Activated naive CD8-positive, alpha-beta T cell (primary cell): ENCODE measurements at regions not wholly inside any gene's neighbourhood (a gene's known extent, or its start where the extent isn't known, plus 50 kb on each side); places are given as distances from the start of the nearest gene placed in this dataset.
A peak's percentile ranks its signal among the peaks of the same experiment; 100 is the strongest.
"Not testable (repeated sequence)": the region's sequence is repeated elsewhere in the genome, so short reads cannot be mapped to it uniquely, and the experiment has no call there.

Experiments used
- H3K27ac Mint-ChIP-seq: one replicate; pipeline ENCODE4 v1.8.0; 2021; ENCODE audit warnings: mixed read lengths
- H3K27me3 Mint-ChIP-seq: one replicate; pipeline ENCODE4 v1.8.0; 2021; ENCODE audit warnings: mixed read lengths
- H3K36me3 Mint-ChIP-seq: one replicate; pipeline ENCODE4 v1.8.0; 2021; ENCODE audit warnings: mixed read lengths
- H3K4me1 Mint-ChIP-seq: one replicate; pipeline ENCODE4 v1.8.0; 2021; ENCODE audit warnings: low read depth, mixed read lengths
- H3K4me3 Mint-ChIP-seq: one replicate; pipeline ENCODE4 v1.8.0; 2021; ENCODE audit warnings: mild to moderate bottlenecking, mixed read lengths
- H3K9me3 Mint-ChIP-seq: one replicate; pipeline ENCODE4 v1.8.0; 2021; ENCODE audit warnings: low read depth, mixed read lengths

DNA sequence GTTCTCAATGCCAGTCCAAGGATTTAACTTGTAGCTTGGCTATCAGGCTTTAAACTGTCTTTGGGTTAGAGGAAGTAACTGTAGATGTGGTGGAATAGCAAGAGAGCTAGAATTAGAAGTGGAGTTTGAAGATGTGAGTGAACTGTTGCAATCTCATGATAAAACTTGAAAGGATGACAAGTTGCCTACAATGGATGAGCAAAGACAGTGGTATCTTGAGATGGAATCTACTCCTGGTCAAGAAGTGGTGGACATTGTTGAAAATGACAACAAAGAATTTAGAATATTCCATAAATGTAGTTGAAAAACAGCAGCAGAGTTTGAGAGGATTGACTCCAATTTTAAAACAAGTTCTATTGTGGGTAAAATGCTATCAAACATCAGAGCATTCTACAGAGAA, 199.0 kb downstream of the DUSP6 start:
- Mint-ChIP-seq H3K4me3 (no peak overlapping the region), H3K27ac (no peak overlapping the region), H3K9me3 (peaks cover 9% of the 10 kb centered on the region), H3K27me3 (no peaks in the 10 kb centered on the region), H3K4me1 (peaks cover 14% of the 10 kb centered on the region), H3K36me3 (peaks cover 4% of the 10 kb centered on the region)

DNA sequence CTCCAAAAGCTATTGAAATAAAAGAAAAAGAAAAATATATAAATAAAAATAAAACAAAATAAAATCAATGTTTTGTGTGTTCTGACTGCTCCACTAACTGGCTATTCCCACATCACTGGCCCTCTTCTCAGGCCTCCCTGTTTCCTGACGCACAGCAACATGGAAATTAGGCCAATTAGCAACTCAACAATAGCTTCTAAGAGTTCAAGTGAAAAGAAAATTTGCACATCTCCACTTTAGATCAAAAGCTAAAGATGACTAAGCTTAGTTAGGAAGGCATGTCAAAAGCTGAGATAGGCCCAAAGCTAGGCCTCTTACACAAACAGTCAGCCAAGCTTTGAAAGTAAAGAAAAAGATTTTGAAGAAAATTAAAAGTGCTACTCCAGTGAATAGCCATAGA, 200.8 kb downstream of the DUSP6 start:
- Mint-ChIP-seq H3K9me3 (peaks cover 9% of the 10 kb centered on the region), H3K27me3 (no peaks in the 10 kb centered on the region), H3K4me1 (peaks cover 3% of the 10 kb centered on the region), H3K36me3 (peaks cover 2% of the 10 kb centered on the region), H3K27ac (no peak overlapping the region), H3K4me3 (no peak overlapping the region)

DNA sequence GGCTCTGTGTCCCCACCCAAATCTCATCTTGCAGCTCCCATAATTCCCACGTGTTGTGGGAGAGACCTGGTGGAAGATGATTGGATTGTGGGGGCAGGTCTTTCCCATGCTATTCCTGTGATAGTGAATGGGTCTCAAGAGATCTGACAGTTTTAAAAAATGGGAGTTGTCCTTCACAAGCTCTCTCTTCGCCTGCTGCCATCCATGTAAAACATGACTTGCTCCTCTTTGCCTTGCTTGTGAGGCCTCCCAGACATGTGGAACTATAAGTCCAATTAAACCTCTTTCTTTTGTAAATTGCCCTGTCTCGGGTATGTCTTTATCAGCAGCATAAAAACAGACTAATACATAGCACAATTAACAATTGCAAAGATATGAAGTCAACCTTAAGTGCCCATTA, 201.5 kb downstream of the DUSP6 start:
- H3K36me3 Mint-ChIP-seq, H3K9me3 Mint-ChIP-seq, H3K4me3 Mint-ChIP-seq, H3K27me3 Mint-ChIP-seq, H3K4me1 Mint-ChIP-seq, H3K27ac Mint-ChIP-seq: not testable (repeated sequence)

DNA sequence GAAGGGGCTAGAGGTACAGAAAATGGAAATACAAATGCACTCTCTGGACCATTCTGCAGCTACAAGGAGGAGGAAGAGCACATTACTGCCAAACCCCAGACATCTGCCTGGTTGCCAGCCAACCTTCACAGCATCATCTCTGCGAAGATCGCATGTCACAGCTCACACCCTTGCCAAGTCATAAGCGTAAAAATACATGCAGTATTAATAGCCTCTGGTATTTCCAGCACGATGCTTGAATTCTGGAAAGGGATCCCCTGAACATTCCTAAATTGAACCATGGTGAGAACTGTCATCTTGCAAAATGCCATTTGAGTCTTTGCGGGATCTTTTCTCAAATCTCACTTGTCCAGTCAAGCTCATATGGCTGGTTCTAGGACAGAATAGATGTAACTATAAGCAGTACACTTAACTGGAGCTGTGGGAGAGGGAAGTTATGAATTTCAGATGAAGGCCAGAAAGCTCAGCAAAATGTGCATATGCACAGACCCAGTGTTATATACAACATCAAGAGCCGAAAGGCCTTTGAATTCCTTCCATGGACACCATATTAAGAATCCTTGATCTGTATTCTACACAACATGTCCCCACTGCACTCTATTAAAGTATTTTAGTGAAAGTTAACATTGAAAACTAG, 211.6 kb downstream of the DUSP6 start:
- H3K36me3 Mint-ChIP-seq, result no peaks in the 10 kb centered on the region
- no peak overlapping the region for H3K27ac Mint-ChIP-seq

DNA sequence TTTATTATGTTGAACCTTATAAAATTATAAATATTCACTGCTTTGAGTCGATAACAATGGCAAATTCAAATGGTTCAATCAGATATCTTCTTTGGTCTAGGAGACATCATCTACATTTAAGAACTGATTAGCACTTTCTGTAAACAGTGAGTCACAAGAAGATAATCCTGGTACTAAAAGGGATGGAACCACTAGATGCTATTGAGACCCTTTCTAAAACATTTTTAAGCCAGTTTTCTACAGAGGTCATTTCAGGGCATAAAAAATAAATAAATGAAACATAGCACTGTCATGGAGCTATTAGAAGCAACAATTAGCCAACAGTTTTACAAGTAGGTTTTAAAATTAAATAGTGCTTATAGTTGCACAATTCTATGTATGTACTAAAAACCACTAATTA, 212.2 kb downstream of the DUSP6 start:
- Mint-ChIP-seq H3K9me3 (no peaks in the 10 kb centered on the region), H3K36me3 (no peaks in the 10 kb centered on the region), H3K4me1 (peaks cover 16% of the 10 kb centered on the region), H3K27me3 (no peaks in the 10 kb centered on the region), H3K4me3 (no peak overlapping the region), H3K27ac (no peak overlapping the region)

More for the DNA sequence above, 211.6 kb downstream of the DUSP6 start:
- no peaks in the 10 kb centered on the region for H3K27me3 Mint-ChIP-seq
- no peaks in the 10 kb centered on the region for H3K9me3 Mint-ChIP-seq
- H3K4me1 Mint-ChIP-seq, result peaks cover 16% of the 10 kb centered on the region
- H3K4me3 Mint-ChIP-seq, result no peak overlapping the region

DNA sequence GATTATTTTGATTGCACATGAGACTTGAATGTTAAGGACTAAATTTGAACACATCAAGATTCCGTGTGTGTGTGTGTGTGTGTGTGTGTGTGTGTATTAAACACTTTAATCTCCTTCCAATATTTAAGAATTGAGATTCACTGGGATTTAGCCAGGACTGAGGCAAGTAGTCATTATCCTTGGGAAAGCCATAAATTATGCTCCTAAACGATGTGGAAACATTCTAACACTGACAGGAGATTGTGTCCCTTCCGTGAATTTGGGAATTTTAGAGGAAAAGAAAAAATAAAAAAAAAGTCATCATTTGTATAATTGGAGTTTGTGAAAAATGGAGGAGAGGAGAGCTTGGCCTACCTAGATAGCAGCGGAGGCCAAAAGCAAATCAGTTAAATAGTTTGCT, 212.9 kb downstream of the DUSP6 start:
- Mint-ChIP-seq H3K36me3 (no peaks in the 10 kb centered on the region), H3K4me1 (peaks cover 16% of the 10 kb centered on the region), H3K27ac (no peak overlapping the region), H3K27me3 (no peaks in the 10 kb centered on the region), H3K9me3 (no peaks in the 10 kb centered on the region), H3K4me3 (no peak overlapping the region)

DNA sequence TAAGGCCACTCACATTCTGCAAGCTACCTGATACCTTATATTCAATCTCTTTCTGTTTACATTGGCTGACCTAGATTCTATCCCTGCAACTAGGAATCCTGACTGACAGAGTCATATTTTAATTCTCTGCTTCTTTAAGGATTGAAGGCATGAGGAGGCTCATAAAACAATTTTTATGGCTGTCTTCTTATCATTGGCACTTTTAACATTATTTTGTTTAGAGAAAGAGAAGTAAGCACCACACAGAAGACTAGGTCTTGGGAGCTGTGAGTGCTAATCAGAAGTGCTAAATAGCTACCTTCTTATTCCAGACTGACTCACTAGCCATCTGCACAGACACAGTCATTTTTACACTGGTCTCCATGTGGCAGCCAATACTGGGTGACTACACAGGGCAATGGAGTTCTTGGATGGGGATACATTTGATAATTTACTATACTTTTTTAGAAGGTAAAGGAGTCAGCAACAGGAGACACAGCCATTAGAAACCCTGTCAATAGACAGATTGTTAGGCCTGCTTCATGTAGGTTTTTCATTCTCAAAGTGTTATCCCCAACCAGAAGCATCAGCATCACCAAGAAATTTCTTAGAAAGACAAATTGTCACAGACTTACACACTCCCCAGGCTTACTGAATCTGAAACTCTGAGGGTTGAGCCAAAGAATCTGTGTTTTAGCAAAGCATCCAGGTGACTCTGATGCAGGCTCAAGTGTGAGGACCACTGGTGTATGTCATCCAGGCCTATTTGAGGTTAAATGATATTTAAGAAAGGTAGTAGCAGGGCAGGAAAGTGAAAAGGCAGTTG, 214.1 kb downstream of the DUSP6 start:
- H3K9me3 Mint-ChIP-seq, result no peaks in the 10 kb centered on the region
- H3K27me3 Mint-ChIP-seq, result no peaks in the 10 kb centered on the region
- peaks cover 16% of the 10 kb centered on the region for H3K4me1 Mint-ChIP-seq
- no peak overlapping the region for H3K4me3 Mint-ChIP-seq
- peak overlapping the region; percentile 48 for H3K27ac Mint-ChIP-seq
- H3K36me3 Mint-ChIP-seq, result no peaks in the 10 kb centered on the region

DNA sequence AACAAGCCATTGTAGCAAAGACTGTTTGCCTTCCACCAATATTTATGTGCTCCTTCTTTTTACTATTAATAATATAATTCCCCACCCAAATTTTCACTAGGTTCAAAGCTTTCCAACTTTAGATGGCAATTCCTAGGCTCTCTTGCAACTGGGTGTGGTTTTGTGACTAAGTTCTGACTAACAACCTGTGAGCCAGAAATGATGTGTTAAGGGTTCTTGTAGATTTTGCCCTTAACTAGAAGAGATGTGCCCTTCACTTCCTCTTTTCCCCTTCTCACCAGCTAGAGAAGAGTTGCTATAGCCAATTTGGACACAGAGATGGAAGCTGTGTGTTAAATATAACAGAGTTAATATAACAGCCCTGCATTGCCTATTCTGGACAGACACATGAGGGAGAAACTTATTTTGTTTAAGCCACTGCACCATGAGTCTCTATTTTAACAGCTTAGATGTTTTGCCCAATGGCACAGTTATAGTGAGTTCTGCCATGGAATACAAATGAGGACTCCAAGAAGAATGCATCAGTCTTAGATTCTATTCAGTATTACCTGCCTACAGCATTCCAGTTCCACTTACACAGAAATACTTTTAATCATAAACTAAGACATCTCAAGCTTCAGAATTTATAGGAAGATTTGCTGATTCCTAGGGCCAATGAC, 216.2 kb downstream of the DUSP6 start:
- peak overlapping the region; percentile 18 for H3K27ac Mint-ChIP-seq
- H3K9me3 Mint-ChIP-seq, result no peaks in the 10 kb centered on the region
- H3K36me3 Mint-ChIP-seq, result no peaks in the 10 kb centered on the region
- H3K4me3 Mint-ChIP-seq, result no peak overlapping the region
- peaks cover 1% of the 10 kb centered on the region for H3K27me3 Mint-ChIP-seq
- peaks cover 16% of the 10 kb centered on the region for H3K4me1 Mint-ChIP-seq

DNA sequence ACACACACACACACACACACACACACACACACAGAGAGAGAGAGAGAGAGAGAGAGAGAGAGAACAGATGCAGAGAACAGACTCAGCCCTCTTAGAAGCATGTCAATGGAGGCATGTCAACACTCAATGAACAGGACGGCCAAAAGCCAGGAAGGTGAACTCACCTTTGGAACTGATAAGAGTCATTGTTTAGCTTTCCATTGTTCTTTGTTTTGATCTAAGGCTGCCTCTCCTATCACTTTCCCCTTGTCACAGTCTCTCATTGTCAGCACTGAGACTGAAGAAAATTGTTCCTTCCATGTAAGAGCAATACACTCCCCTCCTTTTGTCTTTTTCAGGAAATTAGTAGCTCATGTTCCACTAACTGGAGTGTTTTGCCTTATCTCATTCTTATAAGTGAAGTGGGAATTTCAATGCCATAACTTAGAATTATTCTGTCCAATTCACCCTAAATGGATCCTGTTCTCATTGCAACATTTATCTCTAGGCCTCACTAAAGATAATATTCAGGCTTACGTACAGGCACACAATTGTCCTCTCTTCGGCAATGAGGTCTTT, 218.0 kb downstream of the DUSP6 start:
- Mint-ChIP-seq H3K4me3 (no peak overlapping the region), H3K27me3 (peaks cover 1% of the 10 kb centered on the region), H3K36me3 (no peaks in the 10 kb centered on the region), H3K27ac (no peak overlapping the region), H3K9me3 (no peaks in the 10 kb centered on the region), H3K4me1 (peaks cover 16% of the 10 kb centered on the region)

DNA sequence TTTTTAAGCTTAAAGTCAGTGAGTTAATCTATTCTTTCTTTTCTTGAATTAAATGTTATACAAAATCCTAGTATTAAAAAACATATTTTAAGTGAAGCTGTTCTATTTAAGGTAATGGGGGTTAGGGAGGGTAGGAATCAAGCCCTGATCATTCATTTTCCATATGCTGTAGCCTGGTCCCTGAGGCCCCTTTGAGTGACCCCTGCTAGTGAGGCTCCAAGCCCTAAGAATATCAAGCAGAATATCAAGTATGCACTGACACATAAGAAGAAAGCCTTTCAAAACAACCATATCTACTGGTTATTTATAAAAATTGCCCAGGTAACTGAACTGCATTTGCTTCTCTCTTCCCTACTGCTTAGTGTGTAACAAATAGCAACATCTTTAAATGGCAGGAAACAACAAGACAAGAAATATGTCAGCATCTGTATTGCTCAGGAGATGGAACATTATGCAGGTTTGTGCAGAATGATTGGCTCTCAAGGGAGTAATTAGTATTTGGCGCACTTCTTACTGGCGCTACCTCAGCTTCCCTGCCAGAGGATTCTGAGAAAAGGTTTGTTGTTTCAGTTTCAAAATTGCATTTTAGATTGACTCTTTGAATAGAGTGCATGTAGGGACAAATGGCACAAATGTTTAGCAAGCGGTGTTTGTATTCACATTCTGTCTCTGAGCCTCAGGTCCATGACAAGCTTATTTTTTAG, 223.0 kb downstream of the DUSP6 start:
- Mint-ChIP-seq H3K9me3 (no peaks in the 10 kb centered on the region), H3K36me3 (no peaks in the 10 kb centered on the region), H3K4me3 (no peak overlapping the region), H3K4me1 (no peaks in the 10 kb centered on the region), H3K27ac (no peak overlapping the region), H3K27me3 (peaks cover 1% of the 10 kb centered on the region)

DNA sequence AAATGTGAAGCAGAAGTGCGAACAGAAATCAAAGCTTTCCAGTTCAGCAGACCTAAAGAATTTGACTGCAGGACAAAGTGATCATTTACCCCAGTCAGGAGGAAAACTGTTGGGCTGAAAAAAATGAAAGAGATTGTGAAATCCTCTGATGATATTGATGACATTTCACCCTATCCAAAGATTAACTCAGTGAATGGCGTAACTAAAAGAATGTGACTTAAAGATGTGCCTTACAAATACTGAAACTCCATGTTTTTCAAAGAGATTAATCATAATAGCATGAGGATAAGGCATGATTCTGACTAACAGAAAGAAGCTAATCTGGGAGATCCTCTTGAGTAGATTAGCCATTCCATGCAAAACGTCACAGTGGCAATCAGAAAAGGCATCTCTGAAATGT, 225.6 kb downstream of the DUSP6 start:
- Mint-ChIP-seq H3K27ac (no peak overlapping the region), H3K4me1 (no peaks in the 10 kb centered on the region), H3K9me3 (no peaks in the 10 kb centered on the region), H3K27me3 (no peaks in the 10 kb centered on the region), H3K36me3 (no peaks in the 10 kb centered on the region), H3K4me3 (no peak overlapping the region)

DNA sequence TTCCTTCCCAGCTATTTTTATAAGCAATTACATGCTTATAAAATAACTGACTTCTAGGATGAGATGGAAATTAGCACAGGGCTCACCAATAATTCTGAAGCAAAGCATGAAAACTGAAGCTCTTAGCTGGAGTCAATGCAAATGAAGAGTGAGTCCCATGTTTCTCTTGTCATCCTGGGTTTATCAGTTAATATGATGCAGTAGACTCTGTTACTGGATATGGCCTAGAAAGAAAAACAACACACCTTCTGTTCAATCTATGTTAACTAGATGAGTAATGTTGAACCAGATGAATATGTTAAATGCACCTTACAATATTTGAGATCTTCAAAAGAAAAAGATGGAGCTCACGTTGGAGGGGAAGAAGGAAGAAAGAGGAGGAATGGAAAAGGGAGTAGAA, 229.4 kb downstream of the DUSP6 start:
- H3K27ac Mint-ChIP-seq, result no peak overlapping the region
- no peaks in the 10 kb centered on the region for H3K27me3 Mint-ChIP-seq
- no peaks in the 10 kb centered on the region for H3K9me3 Mint-ChIP-seq
- no peaks in the 10 kb centered on the region for H3K36me3 Mint-ChIP-seq
- no peaks in the 10 kb centered on the region for H3K4me1 Mint-ChIP-seq
- no peak overlapping the region for H3K4me3 Mint-ChIP-seq

DNA sequence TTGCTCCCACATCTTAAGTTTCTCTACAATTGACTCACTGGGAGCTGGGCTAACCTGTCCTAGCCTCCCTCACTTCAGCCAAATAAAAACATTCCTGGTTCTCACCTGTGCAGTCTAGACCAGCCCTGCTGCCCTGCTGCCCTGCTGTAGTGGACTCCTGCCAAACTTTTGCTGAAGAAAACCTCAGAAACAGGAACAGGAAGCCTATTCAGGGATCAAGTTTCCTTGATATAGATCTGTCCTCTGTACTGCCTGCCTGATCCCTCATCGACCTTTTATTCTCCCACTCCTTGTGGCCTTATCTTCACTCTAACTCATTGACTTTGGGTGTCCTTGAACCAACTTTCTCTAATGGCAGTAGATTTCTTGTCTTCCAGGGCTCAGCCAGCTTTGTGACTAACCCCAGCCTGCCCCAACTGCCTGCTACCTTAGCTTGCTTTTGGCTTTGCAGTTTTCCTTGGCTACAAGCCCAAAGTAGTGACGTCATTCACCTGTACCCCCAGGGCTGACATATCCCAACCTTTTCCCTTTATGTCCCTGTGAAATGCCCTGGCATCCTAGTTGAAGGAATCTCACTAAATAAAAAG, 234.8 kb downstream of the DUSP6 start:
- no peaks in the 10 kb centered on the region for H3K4me1 Mint-ChIP-seq
- H3K9me3 Mint-ChIP-seq, result no peaks in the 10 kb centered on the region
- no peak overlapping the region for H3K27ac Mint-ChIP-seq
- H3K27me3 Mint-ChIP-seq, result no peaks in the 10 kb centered on the region
- H3K36me3 Mint-ChIP-seq, result no peaks in the 10 kb centered on the region
- H3K4me3 Mint-ChIP-seq, result no peak overlapping the region

DNA sequence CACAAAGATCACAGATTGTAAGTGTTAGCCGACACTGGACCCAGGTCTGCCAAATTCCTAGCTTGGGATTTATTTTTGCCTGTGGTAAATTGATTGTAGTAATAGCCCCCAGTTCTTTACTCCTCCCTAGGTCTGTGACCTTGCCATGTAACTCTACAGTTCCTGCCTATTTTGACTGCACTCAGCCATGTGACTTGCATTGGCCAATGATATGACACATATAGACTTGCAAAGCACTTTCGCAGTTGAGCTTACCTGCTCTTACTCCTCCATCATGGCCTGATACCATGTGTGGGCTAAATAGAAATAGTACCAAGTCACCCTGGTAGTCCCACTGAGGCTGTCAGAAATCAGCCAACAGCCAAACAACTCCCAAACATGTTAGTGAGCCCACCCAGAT, 240.3 kb downstream of the DUSP6 start:
- H3K27ac Mint-ChIP-seq, result no peak overlapping the region
- peaks cover 2% of the 10 kb centered on the region for H3K36me3 Mint-ChIP-seq
- H3K4me3 Mint-ChIP-seq, result no peak overlapping the region
- H3K27me3 Mint-ChIP-seq, result no peaks in the 10 kb centered on the region
- H3K4me1 Mint-ChIP-seq, result no peaks in the 10 kb centered on the region
- no peaks in the 10 kb centered on the region for H3K9me3 Mint-ChIP-seq
